ENCODE measurements at regions not wholly inside any gene's neighbourhood (a gene's known extent, or its start where the extent isn't known, plus 50 kb on each side); places are given as distances from the start of the nearest gene placed in this dataset.

DNA sequence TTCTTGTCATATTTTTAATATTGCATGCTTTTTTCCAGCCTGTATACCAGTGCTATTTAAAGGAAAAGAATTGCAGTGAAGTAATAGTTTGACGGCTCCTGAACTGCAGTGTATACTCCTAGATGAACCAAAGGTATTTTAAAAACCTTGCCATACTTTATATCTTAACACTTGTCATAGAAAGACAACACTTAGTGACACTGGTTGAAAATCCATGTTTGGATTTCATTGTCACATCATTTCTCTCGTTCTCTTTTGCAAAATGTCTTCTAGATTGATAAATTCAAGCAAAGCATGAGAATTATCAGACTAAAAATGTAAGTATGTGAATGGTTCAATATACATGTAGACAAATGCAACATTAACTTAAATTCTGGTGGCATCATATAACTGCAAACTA, 1293.9 kb downstream of the PCDH9 start:
- ChIA-PET CTCF (no interaction called here), POLR2A (no interaction called here), RAD21 (ENCODE audit: low non-redundant PET in 1 of 2, low total read pairs in 2 of 2, uncharacterized antibody in 2 of 2, unreplicated experiment in 2 of 2) (no interaction called here)
- H3K27me3 ChIP-seq (ENCODE audit: insufficient read depth, low read length): no peaks in the 10 kb centered on the region
- no peak overlapping the region for H3K27ac ChIP-seq (ENCODE audit: low read depth, low read length)
- TF ChIP-seq EZH2phosphoT487 (IDR thresholded peaks at IDR 0.05; ENCODE audit: borderline replicate concordance) (no peak), RAD21 (IDR thresholded peaks at IDR 0.05; ENCODE audit: low read depth) (no peak), JUND (IDR thresholded peaks at IDR 0.05) (no peak), CBX3 (IDR thresholded peaks at IDR 0.05; ENCODE audit: low read depth) (no peak)
- TF ChIP-seq, protein P1, sequence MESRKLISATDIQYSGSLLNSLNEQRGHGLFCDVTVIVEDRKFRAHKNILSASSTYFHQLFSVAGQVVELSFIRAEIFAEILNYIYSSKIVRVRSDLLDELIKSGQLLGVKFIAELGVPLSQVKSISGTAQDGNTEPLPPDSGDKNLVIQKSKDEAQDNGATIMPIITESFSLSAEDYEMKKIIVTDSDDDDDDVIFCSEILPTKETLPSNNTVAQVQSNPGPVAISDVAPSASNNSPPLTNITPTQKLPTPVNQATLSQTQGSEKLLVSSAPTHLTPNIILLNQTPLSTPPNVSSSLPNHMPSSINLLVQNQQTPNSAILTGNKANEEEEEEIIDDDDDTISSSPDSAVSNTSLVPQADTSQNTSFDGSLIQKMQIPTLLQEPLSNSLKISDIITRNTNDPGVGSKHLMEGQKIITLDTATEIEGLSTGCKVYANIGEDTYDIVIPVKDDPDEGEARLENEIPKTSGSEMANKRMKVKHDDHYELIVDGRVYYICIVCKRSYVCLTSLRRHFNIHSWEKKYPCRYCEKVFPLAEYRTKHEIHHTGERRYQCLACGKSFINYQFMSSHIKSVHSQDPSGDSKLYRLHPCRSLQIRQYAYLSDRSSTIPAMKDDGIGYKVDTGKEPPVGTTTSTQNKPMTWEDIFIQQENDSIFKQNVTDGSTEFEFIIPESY (IDR thresholded peaks at IDR 0.05; ENCODE audit: extremely low read depth, insufficient replicate concordance, low read length): no peak
- TF ChIP-seq, protein P2, sequence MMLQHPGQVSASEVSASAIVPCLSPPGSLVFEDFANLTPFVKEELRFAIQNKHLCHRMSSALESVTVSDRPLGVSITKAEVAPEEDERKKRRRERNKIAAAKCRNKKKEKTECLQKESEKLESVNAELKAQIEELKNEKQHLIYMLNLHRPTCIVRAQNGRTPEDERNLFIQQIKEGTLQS (IDR thresholded peaks at IDR 0.05): no peak
- TF ChIP-seq, protein P3, sequence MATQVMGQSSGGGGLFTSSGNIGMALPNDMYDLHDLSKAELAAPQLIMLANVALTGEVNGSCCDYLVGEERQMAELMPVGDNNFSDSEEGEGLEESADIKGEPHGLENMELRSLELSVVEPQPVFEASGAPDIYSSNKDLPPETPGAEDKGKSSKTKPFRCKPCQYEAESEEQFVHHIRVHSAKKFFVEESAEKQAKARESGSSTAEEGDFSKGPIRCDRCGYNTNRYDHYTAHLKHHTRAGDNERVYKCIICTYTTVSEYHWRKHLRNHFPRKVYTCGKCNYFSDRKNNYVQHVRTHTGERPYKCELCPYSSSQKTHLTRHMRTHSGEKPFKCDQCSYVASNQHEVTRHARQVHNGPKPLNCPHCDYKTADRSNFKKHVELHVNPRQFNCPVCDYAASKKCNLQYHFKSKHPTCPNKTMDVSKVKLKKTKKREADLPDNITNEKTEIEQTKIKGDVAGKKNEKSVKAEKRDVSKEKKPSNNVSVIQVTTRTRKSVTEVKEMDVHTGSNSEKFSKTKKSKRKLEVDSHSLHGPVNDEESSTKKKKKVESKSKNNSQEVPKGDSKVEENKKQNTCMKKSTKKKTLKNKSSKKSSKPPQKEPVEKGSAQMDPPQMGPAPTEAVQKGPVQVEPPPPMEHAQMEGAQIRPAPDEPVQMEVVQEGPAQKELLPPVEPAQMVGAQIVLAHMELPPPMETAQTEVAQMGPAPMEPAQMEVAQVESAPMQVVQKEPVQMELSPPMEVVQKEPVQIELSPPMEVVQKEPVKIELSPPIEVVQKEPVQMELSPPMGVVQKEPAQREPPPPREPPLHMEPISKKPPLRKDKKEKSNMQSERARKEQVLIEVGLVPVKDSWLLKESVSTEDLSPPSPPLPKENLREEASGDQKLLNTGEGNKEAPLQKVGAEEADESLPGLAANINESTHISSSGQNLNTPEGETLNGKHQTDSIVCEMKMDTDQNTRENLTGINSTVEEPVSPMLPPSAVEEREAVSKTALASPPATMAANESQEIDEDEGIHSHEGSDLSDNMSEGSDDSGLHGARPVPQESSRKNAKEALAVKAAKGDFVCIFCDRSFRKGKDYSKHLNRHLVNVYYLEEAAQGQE (IDR thresholded peaks at IDR 0.05; ENCODE audit: low read depth): no peak
- H3K9ac ChIP-seq (ENCODE audit: low read length): no peak overlapping the region
- H3K9me3 ChIP-seq (ENCODE audit: control insufficient read depth in 1 of 2, insufficient read depth in 1 of 2, low read depth in 1 of 2, low read length in 2 of 2): no peaks in the 10 kb centered on the region
- H3K9me2 ChIP-seq (ENCODE audit: insufficient read depth): no peaks in the 10 kb centered on the region
- DNase-seq (ENCODE audit: low read depth, low spot score) (no peak), ATAC-seq (no peak)
- H3K4me1 ChIP-seq (ENCODE audit: control insufficient read depth in 1 of 2, insufficient read depth in 2 of 2, low read length in 2 of 2): no peaks in the 10 kb centered on the region
- H2AFZ ChIP-seq (ENCODE audit: low read depth, low read length, poor library complexity, severe bottlenecking): no peak overlapping the region
- H4K20me1 ChIP-seq (ENCODE audit: insufficient read depth): no peaks in the 10 kb centered on the region
- H3K4me3 ChIP-seq (replicated peaks in 1 of 2; ENCODE audit: low read depth in 1 of 2, low read length in 2 of 2): no peak overlapping the region
- no peak overlapping the region for H3K4me2 ChIP-seq (ENCODE audit: low read length)
- intact Hi-C loops (cut with micrococcal nuclease): no loop called here
- H3K36me3 ChIP-seq (ENCODE audit: control insufficient read depth in 1 of 2, insufficient read depth in 2 of 2, low read length in 2 of 2): no peaks in the 10 kb centered on the region
- no TSS peak for BruUV-seq (replicated peaks)
- H3K79me2 ChIP-seq (ENCODE audit: insufficient read depth, low read length): no peaks in the 10 kb centered on the region

All from HCT116 (cell line).